K562 (cell line): ENCODE measurements at regions not wholly inside any gene's neighbourhood (a gene's known extent, or its start where the extent isn't known, plus 50 kb on each side); places are given as distances from the start of the nearest gene placed in this dataset.

Experiments
- ATAC-seq: fragments of 200-7000 bp; cut with Tn5 transposase; 3 replicates; pipeline ENCODE4 v1.9.1; 2020; ENCODE audit warnings: moderate library complexity
- BruUV-seq: library from RNA; stranded (reverse); fragments of 400-500 nt; replicated peaks from 2 replicates; lab custom pipeline; 2021; lab: Mats Ljungman, UMichigan
- CTCF ChIA-PET: fragments of 300-600 bp; formaldehyde crosslinking; extraction: SDS; loops from one replicate; lab custom pipeline; 2021; ENCODE audit warnings: low intra/inter-chr PET ratio; lab: Yijun Ruan, JAX
- POLR2A ChIA-PET: fragments of 300-600, 350-650 bp; sonication (Branson Sonifier 250); formaldehyde crosslinking; extraction: SDS; loops from one replicate; lab custom pipeline; 2021; ENCODE audit warnings: antibody characterized with exemption, inconsistent platforms; lab: Yijun Ruan, JAX
- DNase-seq, 4 experiments: peaks; one replicate each; pipeline versions ENCODE4 v3.0.0 to v3.0.0-alpha.2; 2011 to 2018; ENCODE audit warnings: low spot score in 3 of 4, mixed read lengths in 3 of 4; ENCODE audit errors: extremely low read depth in 1 of 4
- FAIRE-seq: peaks from 2 replicates; lab custom pipeline; 2011; peaks lifted over from hg19 to GRCh38; lab: Jason Lieb, UNC
- H2AFZ ChIP-seq: 2 replicates; pipeline ENCODE4 v1.6.0; 2011; ENCODE audit warnings: low read depth, low read length, control low read depth, inconsistent platforms
- H3K27ac ChIP-seq: fragments of 200-600 bp; 3 replicates; pipeline ENCODE4 v1.8.0; 2011; ENCODE audit warnings: low read depth, mild to moderate bottlenecking, control low read depth, inconsistent platforms, low read length, moderate library complexity, mixed read lengths; ENCODE audit errors: extremely low read depth
- H3K27me3 ChIP-seq, 2 experiments: fragments of 300-600 bp in 1 of 2; 2 replicates in 1 of 2; 3 replicates in 1 of 2; pipeline versions ENCODE4 v1.6.0 to v1.8.0; 2011; ENCODE audit warnings: inconsistent platforms in 2 of 2, low read length in 2 of 2, mild to moderate bottlenecking in 1 of 2, mixed read lengths in 1 of 2, moderate library complexity in 1 of 2; ENCODE audit not compliant: control insufficient read depth in 2 of 2, insufficient read depth in 2 of 2
- H3K36me3 ChIP-seq: fragments of 300-600 bp; 3 replicates; pipeline ENCODE4 v1.8.0; 2011; ENCODE audit warnings: mild to moderate bottlenecking, low read length, inconsistent platforms; ENCODE audit not compliant: control insufficient read depth, insufficient read depth
- H3K4me1 ChIP-seq, 2 experiments: fragments of 200-600 bp in 1 of 2; replicated peaks in 1 of 2; 2 replicates in 1 of 2; 3 replicates in 1 of 2; pipeline versions ENCODE4 v1.5.1 to v1.8.0; 2011; ENCODE audit warnings: inconsistent platforms in 2 of 2, low read length in 2 of 2, mild to moderate bottlenecking in 1 of 2, mixed read lengths in 1 of 2, moderate library complexity in 1 of 2; ENCODE audit not compliant: control insufficient read depth in 2 of 2, insufficient read depth in 2 of 2
- H3K4me2 ChIP-seq: 2 replicates; pipeline ENCODE4 v1.6.1; 2011; ENCODE audit warnings: low read length, control low read depth, inconsistent platforms, mixed read lengths; ENCODE audit not compliant: insufficient read depth
- H3K4me3 ChIP-seq: fragments of 200-600 bp; sonication (generic), shearing (Covaris generic); 2 replicates; pipeline ENCODE4 v1.5.1; 2016; ENCODE audit warnings: control low read depth, inconsistent platforms
- H3K79me2 ChIP-seq: fragments of 200-600 bp; 3 replicates; pipeline ENCODE4 v1.8.0; 2011; ENCODE audit warnings: low read length, inconsistent platforms; ENCODE audit not compliant: control insufficient read depth, insufficient read depth
- H3K9ac ChIP-seq, 2 experiments: 2 replicates each; pipeline versions ENCODE4 v1.6.0 to v1.6.1; 2011; ENCODE audit warnings: low read depth in 2 of 2, low read length in 2 of 2, control low read depth in 1 of 2, inconsistent platforms in 1 of 2, mild to moderate bottlenecking in 1 of 2, mixed read lengths in 1 of 2; ENCODE audit not compliant: insufficient read depth in 1 of 2
- H3K9me1 ChIP-seq: one replicate; pipeline ENCODE4 v1.6.0; 2011; ENCODE audit warnings: inconsistent platforms, mild to moderate bottlenecking, low read length, moderate library complexity; ENCODE audit not compliant: control insufficient read depth, insufficient read depth
- H3K9me3 ChIP-seq: replicated peaks from 2 replicates; pipeline ENCODE4 v1.5.1; 2011; ENCODE audit warnings: low read depth, low read length, inconsistent platforms; ENCODE audit not compliant: control insufficient read depth, insufficient read depth
- H4K20me1 ChIP-seq: replicated peaks from 2 replicates; pipeline ENCODE4 v1.6.1; 2011; ENCODE audit warnings: low read length, inconsistent platforms, mixed read lengths; ENCODE audit not compliant: control insufficient read depth, insufficient read depth
- ARID1B ChIP-seq: fragments of 450-650 bp; IDR thresholded peaks from 2 replicates; pipeline ENCODE4 v1.6.1; 2016; ENCODE audit warnings: antibody characterized with exemption, mild to moderate bottlenecking, inconsistent platforms
- DLX4 ChIP-seq: fragments of 250-450 bp; sonication (Bioruptor Pico); IDR thresholded peaks from 2 replicates; pipeline ENCODE4 v1.6.1; 2021; ENCODE audit warnings: mild to moderate bottlenecking
- E2F6 ChIP-seq, 2 experiments: IDR thresholded peaks; 2 replicates each; pipeline ENCODE4 v1.6.1; 2011; ENCODE audit warnings: borderline replicate concordance in 1 of 2, control low read depth in 1 of 2, low read depth in 1 of 2, low read length in 1 of 2, mild to moderate bottlenecking in 1 of 2, mixed read lengths in 1 of 2, moderate library complexity in 1 of 2; ENCODE audit not compliant: insufficient read depth in 1 of 2, insufficient read length in 1 of 2, poor library complexity in 1 of 2, severe bottlenecking in 1 of 2; ENCODE audit errors: extremely low read depth in 1 of 2
- FOS ChIP-seq: IDR thresholded peaks from 3 replicates; pipeline ENCODE4 v1.6.1; 2011; ENCODE audit not compliant: insufficient read length; ENCODE audit errors: extremely low read depth
- FOSL1 ChIP-seq: fragments of 200-800 bp; sonication (Bioruptor generic); conservative IDR thresholded peaks from 2 replicates; pipeline ENCODE4 v1.6.1; 2016; ENCODE audit warnings: missing genetic modification characterization, missing compliant biosample characterization
- FOXA3 ChIP-seq, 2 experiments: fragments of 450-650 bp in 1 of 2; sonication (generic) in 1 of 2; formaldehyde crosslinking; IDR thresholded peaks in 1 of 2; conservative IDR thresholded peaks in 1 of 2; 2 replicates each; pipeline versions ENCODE4 v1.4.0 to v1.8.0; 2020 to 2022; ENCODE audit warnings: mild to moderate bottlenecking in 2 of 2, missing genetic modification reagents in 1 of 2
- HCFC1 ChIP-seq: IDR thresholded peaks from 2 replicates; pipeline ENCODE4 v1.6.1; 2012; ENCODE audit warnings: low read depth, low read length, improper control_type of control experiment
- IRF1 ChIP-seq: sonication (generic); formaldehyde crosslinking; IDR thresholded peaks from 2 replicates; pipeline ENCODE4 v1.8.0; 2022; ENCODE audit warnings: missing genetic modification reagents, mild to moderate bottlenecking, borderline replicate concordance
- MYC ChIP-seq, 2 experiments: fragments of 250-450 bp in 1 of 2; sonication (Bioruptor Pico) in 1 of 2; IDR thresholded peaks; 2 replicates each; pipeline versions ENCODE4 v1.5.1 to v1.6.1; 2012 to 2021; ENCODE audit warnings: low read depth in 2 of 2, borderline replicate concordance in 1 of 2, improper control_type of control experiment in 1 of 2, low read length in 1 of 2, mild to moderate bottlenecking in 1 of 2, moderate library complexity in 1 of 2
- PCBP2 ChIP-seq: fragments of 200-400 bp; formaldehyde crosslinking; IDR thresholded peaks from 2 replicates; pipeline ENCODE4 v1.6.1; 2018; ENCODE audit warnings: low read length, low read depth, mild to moderate bottlenecking, moderate library complexity; ENCODE audit not compliant: poor library complexity, severe bottlenecking
- RAD21 ChIP-seq, 2 experiments: fragments of 250-450 bp in 1 of 2; fragments of 450-650 bp in 1 of 2; sonication (Bioruptor Pico) in 1 of 2; formaldehyde crosslinking in 1 of 2; IDR thresholded peaks in 1 of 2; conservative IDR thresholded peaks in 1 of 2; 2 replicates each; pipeline versions ENCODE4 v1.4.0 to v1.8.0; 2020 to 2022; ENCODE audit warnings: mild to moderate bottlenecking in 2 of 2, moderate library complexity in 1 of 2
- RBM25 ChIP-seq: fragments of 200-400 bp; formaldehyde crosslinking; IDR thresholded peaks from 2 replicates; pipeline ENCODE4 v1.6.1; 2018; ENCODE audit warnings: low read length, low read depth, moderate library complexity; ENCODE audit not compliant: severe bottlenecking
- SPI1 ChIP-seq: IDR thresholded peaks from 2 replicates; pipeline ENCODE4 v1.6.1; 2011; ENCODE audit warnings: low read depth, low read length, control low read depth, borderline replicate concordance
- TAF9B ChIP-seq: fragments of 450-650 bp; IDR thresholded peaks from 2 replicates; pipeline ENCODE4 v1.6.1; 2018; ENCODE audit warnings: mild to moderate bottlenecking; ENCODE audit not compliant: partially characterized antibody
- ZFPM2 ChIP-seq: fragments of 250-450 bp; sonication (Bioruptor Pico); IDR thresholded peaks from 2 replicates; pipeline ENCODE4 v1.5.1; 2022; ENCODE audit warnings: mild to moderate bottlenecking
- ZNF23 ChIP-seq: fragments of 250-450 bp; sonication (Bioruptor Pico); IDR thresholded peaks from 2 replicates; pipeline ENCODE4 v1.4.0; 2020; ENCODE audit warnings: mild to moderate bottlenecking
- ZNF24 ChIP-seq: fragments of 450-650 bp; IDR thresholded peaks from 2 replicates; pipeline ENCODE4 v1.6.1; 2016
- ZNF830 ChIP-seq: fragments of 250-450 bp; sonication (Bioruptor Pico); IDR thresholded peaks from 2 replicates; pipeline ENCODE4 v1.5.0; 2021; ENCODE audit warnings: mild to moderate bottlenecking
- WGBS: fragments of 100-300 bp; shearing (Covaris generic); methylation state at CpG from one replicate; pipeline ENCODE4 v1.1.6; 2016; ENCODE audit warnings: low coverage, mixed read lengths; ENCODE audit not compliant: insufficient coverage; ENCODE audit errors: missing lambda C conversion rate; 5-methylcytosine and 5-hydroxymethylcytosine counted together
- in situ Hi-C: fragments of 300-500 bp; cut with MboI; formaldehyde crosslinking; loops from 4 replicates; pipeline ENCODE4 v1.15.0; 2018; ENCODE audit warnings: inconsistent platforms, mixed read lengths
- intact Hi-C: fragments of 100-400 bp; cut with micrococcal nuclease; formaldehyde crosslinking; loops from 2 replicates; pipeline ENCODE4 v1.14.2; 2022

- TF ChIP-seq TAF9B (no peak), IRF1 (CRISPR knock-in tag) (no peak)
Observed at GRCh38 chr6:14765106-14765505, 480.8 kb upstream of the JARID2 start (continued).

GRCh38 chr6:14765721-14766390 is 480.0 kb upstream of the JARID2 start:
- FAIRE-seq = no peak
- 62% methylated on average over 3 of the region's 3 CpGs for WGBS
- TF ChIP-seq RBM25 (no peak), ZNF24 (no peak), DLX4 (CRISPR knock-in tag) (no peak), PCBP2 (no peak), ZNF830 (CRISPR knock-in tag) (no peak), RAD21 (CRISPR knock-in tag; conservative IDR thresholded peaks at IDR 0.05 in 1 of 2, IDR thresholded peaks at IDR 0.05 in 1 of 2) (0 out of 4 replicates have a peak, but pooled peaks of 1 of the 2 experiments have one; percentile 6), MYC (IDR thresholded peaks at IDR 0.05; ENCODE audit: low read depth, low read length) (no peak), MYC (CRISPR knock-in tag; IDR thresholded peaks at IDR 0.05; ENCODE audit: borderline replicate concordance, low read depth) (no peak), ARID1B (no peak), FOSL1 (tag) (0 out of 2 replicates have a peak, but pooled peaks have one; percentile 4), E2F6 (IDR thresholded peaks at IDR 0.05; ENCODE audit: borderline replicate concordance in 1 of 2, extremely low read depth in 1 of 2, insufficient read depth in 1 of 2, insufficient read length in 1 of 2, low read depth in 1 of 2, low read length in 1 of 2, poor library complexity in 1 of 2, severe bottlenecking in 1 of 2) (no peak), SPI1 (peak; percentile 93), ZNF23 (no peak), ZFPM2 (CRISPR knock-in tag) (no peak), HCFC1 (no peak), FOS (no peak), FOXA3 (CRISPR knock-in tag; conservative IDR thresholded peaks at IDR 0.05 in 1 of 2, IDR thresholded peaks at IDR 0.05 in 1 of 2) (no peak)

More at GRCh38 chr6:14765721-14766390, 480.0 kb upstream of the JARID2 start:
- DNase-seq (no peak), ATAC-seq (no peak)
- POLR2A ChIA-PET = no interaction called here
- Histone ChIP-seq H2AFZ (no peak overlapping the region), H3K4me2 (no peak overlapping the region), H3K9me3 (no peaks in the 10 kb centered on the region), H3K79me2 (no peaks in the 10 kb centered on the region), H3K36me3 (no peaks in the 10 kb centered on the region), H3K27me3 (no peaks in the 10 kb centered on the region), H3K9ac (no peak overlapping the region), H3K27ac (no peak overlapping the region), H3K4me1 (peaks cover 3 to 39% of the 10 kb centered on the region in 2 experiments; a peak in 4 of 5 replicates), H3K4me3 (no peak overlapping the region), H3K9me1 (no peaks in the 10 kb centered on the region), H4K20me1 (no peaks in the 10 kb centered on the region)
- intact Hi-C loops (no loop called here), in situ Hi-C loops (no loop called here)
- CTCF ChIA-PET = interaction anchor here (0.7 kb wide), 1 partner anchor 314 kb away, joined by 5 read pairs; no protein-coding TSS in a partner anchor
- BruUV-seq = no TSS peak
